ENCODE measurements at regions not wholly inside any gene's neighbourhood (a gene's known extent, or its start where the extent isn't known, plus 50 kb on each side); places are given as distances from the start of the nearest gene placed in this dataset.

DNA sequence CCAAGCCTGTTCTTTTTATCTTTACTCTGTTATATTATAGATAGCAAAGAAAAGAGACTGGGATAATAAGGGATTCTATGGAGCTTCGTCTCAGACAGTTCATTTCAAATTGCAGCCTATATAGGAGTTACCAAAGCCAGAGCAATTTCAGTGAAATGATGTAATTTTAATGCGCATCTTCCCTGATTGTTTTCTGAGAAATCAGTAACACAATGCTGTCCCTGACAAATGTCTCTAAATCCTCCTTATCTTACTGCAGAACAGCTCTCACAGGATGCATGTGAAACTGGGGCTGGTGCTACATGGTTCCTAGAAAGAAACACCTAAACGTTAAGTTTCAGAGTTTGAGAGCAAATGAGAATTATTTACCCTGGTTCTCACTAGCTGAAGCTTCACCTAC lies 467.9 kb upstream of the ANO3 start:
- DNase-seq (ENCODE audit: low read depth, low spot score): no peak

- DNase-seq (ENCODE audit: low read depth, low spot score): no peak
These were observed 455.4 kb upstream of the ANO3 start for GRCh38 chr11:25876456-25876965.

DNA sequence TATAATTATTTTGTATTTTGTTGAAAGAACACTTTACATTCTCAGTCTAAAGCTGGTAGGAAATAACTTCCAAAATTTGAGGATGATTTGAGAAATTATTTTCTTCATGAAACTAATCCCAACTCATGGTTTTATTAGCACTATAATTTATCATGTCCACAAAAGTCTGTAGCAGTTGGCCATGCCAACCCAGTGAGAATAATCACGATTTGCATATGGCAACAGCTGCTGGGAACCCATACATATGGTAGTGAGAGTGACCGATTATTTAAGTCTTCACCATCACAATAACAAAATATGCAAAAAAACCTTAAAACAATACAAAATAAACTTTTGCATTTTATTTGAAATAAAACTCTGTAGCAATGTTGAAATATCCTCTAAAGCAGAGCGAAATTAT lies 445.9 kb upstream of the ANO3 start:
- DNase-seq (ENCODE audit: low read depth, low spot score): no peak

GRCh38 chr11:25890626-25891260 lies 441.2 kb upstream of the ANO3 start:
- no peak for DNase-seq (ENCODE audit: low read depth, low spot score)

- no peak for DNase-seq (ENCODE audit: low read depth, low spot score)
These were observed 440.0 kb upstream of the ANO3 start for GRCh38 chr11:25891960-25892359.

DNA sequence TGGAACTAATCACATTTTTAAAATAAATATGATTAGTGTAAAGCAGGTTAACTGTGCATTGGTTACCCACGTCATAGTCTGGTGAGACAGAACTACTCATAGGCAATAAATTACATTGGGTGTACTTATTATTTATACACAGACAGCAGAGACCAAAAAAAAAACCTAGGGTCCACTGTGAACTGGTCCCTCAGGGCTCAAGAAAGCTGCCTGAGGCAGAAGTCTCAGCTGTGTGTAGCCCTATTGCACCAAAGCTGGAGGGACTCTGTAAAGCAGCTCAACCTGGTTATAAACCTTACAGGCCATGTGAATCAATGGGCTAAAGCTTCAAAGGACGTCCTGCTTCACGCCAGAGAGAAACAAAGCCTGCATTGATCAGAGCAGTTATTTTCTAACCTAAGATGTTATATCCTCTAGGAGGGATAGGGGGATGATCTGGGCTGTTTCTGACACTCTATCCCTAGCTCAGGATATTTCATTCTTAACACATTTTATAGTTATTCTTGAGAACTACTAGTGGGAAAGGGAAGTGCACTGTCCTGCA lies 432.2 kb upstream of the ANO3 start:
- DNase-seq (ENCODE audit: low read depth, low spot score): no peak

DNA sequence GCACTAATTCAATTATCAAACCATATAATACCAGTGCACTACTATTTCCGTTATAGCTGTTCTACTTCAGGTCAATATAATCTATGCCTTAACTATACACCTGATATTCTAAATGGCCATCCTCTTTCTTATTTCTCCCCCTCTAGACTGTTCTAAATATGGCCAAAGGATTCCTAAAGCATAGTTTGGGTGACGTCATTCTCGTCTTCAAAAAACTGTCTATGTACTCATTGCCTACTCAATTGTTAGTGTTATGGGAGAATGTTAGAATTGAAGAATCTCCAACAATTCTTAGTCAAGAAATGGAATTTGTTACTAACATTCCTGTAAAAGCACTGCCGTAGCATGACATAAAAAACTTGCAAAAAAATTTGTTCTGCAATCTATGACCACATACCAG lies 431.1 kb upstream of the ANO3 start:
- DNase-seq (ENCODE audit: low read depth, low spot score): no peak

DNA sequence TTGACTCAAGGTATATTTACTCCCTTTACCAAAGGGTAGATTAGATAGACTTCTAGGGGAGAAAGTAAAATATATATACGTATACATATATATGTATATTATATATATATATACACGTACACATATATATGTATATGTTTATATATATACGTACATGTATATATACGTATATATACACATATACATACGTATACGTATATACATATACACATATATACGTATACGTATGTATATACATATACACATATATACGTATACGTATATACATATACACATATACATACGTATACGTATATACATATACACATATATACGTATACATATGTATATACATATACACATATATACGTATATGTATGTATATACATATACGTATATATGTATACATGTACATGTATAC lies 430.5 kb upstream of the ANO3 start:
- no peak for DNase-seq (ENCODE audit: low read depth, low spot score)

GRCh38 chr11:25902476-25902875 lies 429.5 kb upstream of the ANO3 start:
- DNase-seq (ENCODE audit: low read depth, low spot score): no peak

DNA sequence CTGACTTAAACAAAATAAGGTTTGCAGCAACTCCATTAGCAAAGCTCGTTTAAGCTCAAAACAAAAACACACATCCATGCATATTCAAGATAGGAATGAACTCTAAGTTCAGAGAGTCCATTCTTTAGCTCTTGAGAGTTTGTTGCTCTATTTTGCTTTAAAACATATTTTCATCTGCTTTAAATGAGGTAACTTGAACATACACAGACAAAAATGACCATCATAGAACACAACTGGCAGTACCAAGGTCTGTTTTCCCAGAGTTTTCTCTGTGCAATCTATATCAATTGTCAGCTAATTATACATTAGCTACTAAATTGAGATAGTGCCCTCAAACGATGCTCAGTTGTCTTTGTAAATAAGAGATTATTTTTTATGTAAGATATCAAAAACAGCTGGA lies 423.2 kb upstream of the ANO3 start:
- DNase-seq (ENCODE audit: low read depth, low spot score): no peak

DNA sequence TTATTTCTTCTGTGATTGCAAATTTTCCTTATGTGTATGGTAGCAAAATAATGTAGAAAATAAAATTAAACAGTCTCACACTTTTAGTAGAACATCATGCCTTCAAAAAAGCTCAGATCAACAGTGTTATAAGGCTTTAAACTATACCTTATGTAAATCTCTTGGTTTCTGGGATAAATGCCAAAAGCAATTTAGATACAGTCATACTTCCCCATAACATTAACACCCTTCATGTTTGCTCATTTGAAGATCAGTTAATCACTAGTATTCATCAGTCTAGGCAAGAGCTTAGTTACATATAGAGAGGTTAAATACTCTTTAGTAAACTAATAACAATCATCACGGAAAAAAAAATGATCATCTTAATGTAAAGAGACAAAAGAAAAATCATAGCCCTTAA lies 421.8 kb upstream of the ANO3 start:
- no peak for DNase-seq (ENCODE audit: low read depth, low spot score)

DNA sequence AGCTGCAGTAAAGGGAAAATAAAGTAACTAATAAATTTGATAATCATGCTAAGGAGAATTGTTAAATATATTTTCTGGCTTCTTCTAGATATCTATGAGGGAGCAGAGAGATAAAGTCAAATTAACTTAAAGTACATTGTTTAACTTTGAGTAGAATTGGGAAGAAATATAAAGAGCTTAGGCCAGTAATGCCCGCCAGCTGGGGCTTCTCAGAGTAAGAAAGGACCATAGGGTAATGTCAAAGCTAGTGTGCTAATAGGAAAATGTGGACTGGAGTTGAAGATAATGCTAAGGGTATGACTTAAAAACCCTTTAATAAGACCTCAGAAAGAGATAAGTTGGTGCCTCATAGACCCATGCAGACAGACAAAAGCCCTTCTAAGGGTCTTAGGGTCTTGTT lies 411.6 kb upstream of the ANO3 start:
- no peak for DNase-seq (ENCODE audit: low read depth, low spot score)

DNA sequence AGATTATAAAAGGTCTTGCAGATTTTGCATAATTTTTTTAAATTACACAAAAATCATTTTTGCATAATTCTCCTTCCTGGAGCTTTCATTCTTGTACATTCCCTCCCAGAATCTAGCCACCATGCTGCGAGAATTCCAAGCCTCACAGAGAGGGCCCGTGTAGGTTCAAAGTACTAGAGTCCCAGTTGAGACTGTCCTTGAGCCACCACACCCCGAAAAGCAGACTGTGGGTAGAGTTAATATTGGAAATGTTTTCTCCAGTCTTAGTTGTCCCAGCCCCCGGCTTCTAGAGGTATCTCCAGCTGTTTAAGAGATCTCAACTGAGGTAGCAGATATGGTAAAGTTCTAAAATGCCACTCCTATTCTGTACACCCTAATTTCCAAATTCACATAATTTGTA lies 407.3 kb upstream of the ANO3 start:
- DNase-seq (ENCODE audit: low read depth, low spot score): no peak

GRCh38 chr11:25925359-25925758 lies 406.6 kb upstream of the ANO3 start:
- no peak for DNase-seq (ENCODE audit: low read depth, low spot score)

GRCh38 chr11:25927411-25927953 lies 404.4 kb upstream of the ANO3 start:
- DNase-seq (ENCODE audit: low read depth, low spot score): no peak

DNA sequence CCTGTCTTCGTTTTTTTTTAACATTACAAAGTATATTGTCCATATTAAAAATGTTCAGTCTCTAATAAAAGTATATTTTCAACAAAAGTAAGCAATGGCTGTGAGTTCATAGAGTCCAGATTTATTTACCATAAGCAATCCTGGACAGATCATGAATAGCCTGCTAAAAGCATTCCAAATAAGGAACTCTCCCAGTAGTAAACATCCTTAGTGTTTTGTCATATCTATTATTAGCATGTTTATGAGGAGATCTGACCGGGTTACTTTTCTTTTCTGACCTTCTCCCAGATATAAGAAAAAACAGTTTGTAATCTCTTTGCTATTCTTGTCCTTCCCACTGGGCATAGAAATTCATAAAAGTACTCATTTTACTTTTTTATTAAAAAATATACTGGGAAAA lies 403.9 kb upstream of the ANO3 start:
- DNase-seq (ENCODE audit: low read depth, low spot score): no peak

GRCh38 chr11:25938952-25939351 lies 393.0 kb upstream of the ANO3 start:
- no peak for DNase-seq (ENCODE audit: low read depth, low spot score)

- no peak for DNase-seq (ENCODE audit: low read depth, low spot score)
These were observed 392.2 kb upstream of the ANO3 start for GRCh38 chr11:25939691-25940090.

DNA sequence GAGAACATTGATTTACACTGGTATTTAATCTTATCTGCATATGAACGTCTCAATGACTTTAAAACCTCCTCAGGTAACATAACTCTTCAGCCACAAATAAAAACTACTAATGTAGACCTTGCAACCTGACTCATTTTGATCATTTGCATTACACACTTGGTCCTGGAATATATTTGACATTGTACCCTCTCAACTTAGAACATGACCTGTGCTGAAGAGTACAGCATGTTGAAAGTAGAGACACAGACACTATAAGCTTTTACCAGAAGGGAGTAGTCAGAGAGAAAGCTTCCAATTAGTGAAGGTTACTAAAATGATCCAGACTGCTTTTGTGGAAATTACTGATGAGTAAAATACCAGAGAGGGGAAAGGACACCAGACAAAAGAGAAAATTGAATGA lies 390.6 kb upstream of the ANO3 start:
- no peak for DNase-seq (ENCODE audit: low read depth, low spot score)

GRCh38 chr11:25943031-25943430 lies 388.9 kb upstream of the ANO3 start:
- DNase-seq (ENCODE audit: low read depth, low spot score): no peak

DNA sequence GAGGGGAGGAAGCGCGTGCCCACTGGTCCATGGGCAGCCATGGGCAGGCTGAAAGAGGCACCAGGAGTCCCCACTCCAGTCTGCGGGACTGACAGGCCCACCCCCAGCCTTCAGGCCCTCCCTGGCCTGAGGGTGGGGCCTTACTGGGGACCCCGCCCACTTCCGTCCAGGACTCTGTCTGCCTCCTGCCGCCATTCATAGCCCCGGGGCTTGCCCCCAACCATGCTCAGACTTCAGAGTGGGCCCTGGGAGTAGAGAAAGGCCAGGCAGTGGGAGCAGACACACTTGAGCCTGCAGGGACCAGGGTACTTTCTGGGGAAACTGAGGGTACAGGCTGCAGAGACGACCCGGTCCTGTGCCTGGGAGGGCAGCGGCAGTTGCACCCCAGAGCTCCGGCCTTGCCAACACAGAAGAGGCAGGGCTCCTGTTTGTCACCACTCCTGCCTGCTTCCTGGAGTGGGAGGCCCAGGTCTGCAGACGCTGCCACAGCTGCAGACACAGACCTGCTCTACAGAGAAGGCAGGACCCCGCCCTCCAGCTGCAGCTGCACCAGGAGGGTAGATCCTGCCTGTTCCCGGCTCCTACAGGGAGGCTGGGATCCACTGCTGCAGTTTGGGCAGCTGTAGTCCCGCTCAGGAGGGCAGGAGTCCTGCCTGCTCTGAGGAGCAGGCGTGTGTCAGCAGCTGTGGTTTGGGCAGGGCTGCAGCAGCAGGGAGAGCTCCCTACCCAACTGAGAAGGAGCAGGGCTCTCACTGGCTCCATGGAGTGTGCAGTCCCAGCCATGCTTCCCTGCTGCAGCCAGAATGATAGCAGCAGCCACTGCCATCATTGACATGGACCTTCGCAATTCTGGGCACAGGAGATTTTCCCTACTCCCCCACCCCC lies 387.9 kb upstream of the ANO3 start:
- no peak for DNase-seq (ENCODE audit: low read depth, low spot score)

- no peak for DNase-seq (ENCODE audit: low read depth, low spot score)
These were observed 382.0 kb upstream of the ANO3 start for GRCh38 chr11:25949918-25950317.

DNA sequence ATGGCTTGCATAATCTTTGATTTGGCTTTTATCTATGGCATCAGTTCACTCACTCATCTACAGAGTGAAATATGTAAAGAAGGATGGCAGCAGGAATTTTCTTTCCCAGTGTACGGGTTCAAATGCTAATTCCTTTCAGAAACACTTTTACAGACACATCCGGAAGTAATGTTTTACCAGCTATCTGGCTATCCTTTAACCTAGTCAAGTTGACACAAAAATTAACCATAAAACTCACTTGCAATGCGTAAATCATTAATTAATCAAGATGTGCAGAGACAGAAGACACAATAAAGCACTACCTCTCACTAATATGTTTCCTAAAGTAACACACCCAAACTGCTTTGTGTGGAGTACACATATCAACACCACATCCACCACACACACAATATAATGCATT lies 378.9 kb upstream of the ANO3 start:
- DNase-seq (ENCODE audit: low read depth, low spot score): no peak

All from ELF-1 (cell line).